ENCODE measurements at regions not wholly inside any gene's neighbourhood (a gene's known extent, or its start where the extent isn't known, plus 50 kb on each side); places are given as distances from the start of the nearest gene placed in this dataset.

GRCh38 chr5:38666668-38667498 is 110.4 kb upstream of the LIFR start (continued):
- TF ChIP-seq, protein P1, sequence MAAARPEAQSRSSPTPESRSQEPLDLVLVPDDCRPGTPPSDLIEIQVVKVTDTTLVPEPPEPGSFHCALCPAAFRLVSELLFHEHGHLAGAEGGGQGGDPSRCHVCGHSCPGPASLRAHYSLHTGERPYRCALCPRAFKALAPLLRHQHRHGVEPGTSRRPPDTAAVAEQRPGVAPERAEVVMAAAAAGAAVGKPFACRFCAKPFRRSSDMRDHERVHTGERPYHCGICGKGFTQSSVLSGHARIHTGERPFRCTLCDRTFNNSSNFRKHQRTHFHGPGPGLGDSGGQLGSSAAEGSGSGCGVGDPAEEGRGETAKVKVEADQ (CRISPR knock-in tag; IDR thresholded peaks at IDR 0.05; ENCODE audit: borderline replicate concordance), result no peak
- TF ChIP-seq MZF1 (CRISPR knock-in tag; IDR thresholded peaks at IDR 0.05; ENCODE audit: borderline replicate concordance) (no peak), ZNF292 (CRISPR knock-in tag; IDR thresholded peaks at IDR 0.05; ENCODE audit: borderline replicate concordance, low read depth) (no peak), HOXA5 (CRISPR knock-in tag; IDR thresholded peaks at IDR 0.05) (no peak), EEA1 (CRISPR knock-in tag; IDR thresholded peaks at IDR 0.05; ENCODE audit: borderline replicate concordance) (no peak), BCL6 (CRISPR knock-in tag; IDR thresholded peaks at IDR 0.05) (no peak), ZNF766 (CRISPR knock-in tag; IDR thresholded peaks at IDR 0.05; ENCODE audit: borderline replicate concordance) (no peak), RAD21 (CRISPR knock-in tag; IDR thresholded peaks at IDR 0.05) (peak; percentile 60; the same call in 1 of the 2 replicates), RBAK (CRISPR knock-in tag; IDR thresholded peaks at IDR 0.05) (no peak), UBTF (CRISPR knock-in tag; IDR thresholded peaks at IDR 0.05) (no peak), ELF3 (CRISPR knock-in tag; IDR thresholded peaks at IDR 0.05) (no peak), ADNP (CRISPR knock-in tag; IDR thresholded peaks at IDR 0.05) (no peak), ZSCAN25 (CRISPR knock-in tag; IDR thresholded peaks at IDR 0.05) (no peak), HNRNPLL (IDR thresholded peaks at IDR 0.05; ENCODE audit: low read depth, low read length, poor library complexity, severe bottlenecking) (no peak), HIVEP1 (CRISPR knock-in tag; IDR thresholded peaks at IDR 0.05) (no peak), ZNF619 (CRISPR knock-in tag; IDR thresholded peaks at IDR 0.05) (no peak), XRCC5 (optimal IDR thresholded peaks at IDR 0.05; ENCODE audit: low read length) (no peak)
- TF ChIP-seq, protein P2, sequence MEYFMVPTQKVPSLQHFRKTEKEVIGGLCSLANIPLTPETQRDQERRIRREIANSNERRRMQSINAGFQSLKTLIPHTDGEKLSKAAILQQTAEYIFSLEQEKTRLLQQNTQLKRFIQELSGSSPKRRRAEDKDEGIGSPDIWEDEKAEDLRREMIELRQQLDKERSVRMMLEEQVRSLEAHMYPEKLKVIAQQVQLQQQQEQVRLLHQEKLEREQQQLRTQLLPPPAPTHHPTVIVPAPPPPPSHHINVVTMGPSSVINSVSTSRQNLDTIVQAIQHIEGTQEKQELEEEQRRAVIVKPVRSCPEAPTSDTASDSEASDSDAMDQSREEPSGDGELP (IDR thresholded peaks at IDR 0.05; ENCODE audit: borderline replicate concordance, low read depth), result no peak
- TF ChIP-seq, protein P3, sequence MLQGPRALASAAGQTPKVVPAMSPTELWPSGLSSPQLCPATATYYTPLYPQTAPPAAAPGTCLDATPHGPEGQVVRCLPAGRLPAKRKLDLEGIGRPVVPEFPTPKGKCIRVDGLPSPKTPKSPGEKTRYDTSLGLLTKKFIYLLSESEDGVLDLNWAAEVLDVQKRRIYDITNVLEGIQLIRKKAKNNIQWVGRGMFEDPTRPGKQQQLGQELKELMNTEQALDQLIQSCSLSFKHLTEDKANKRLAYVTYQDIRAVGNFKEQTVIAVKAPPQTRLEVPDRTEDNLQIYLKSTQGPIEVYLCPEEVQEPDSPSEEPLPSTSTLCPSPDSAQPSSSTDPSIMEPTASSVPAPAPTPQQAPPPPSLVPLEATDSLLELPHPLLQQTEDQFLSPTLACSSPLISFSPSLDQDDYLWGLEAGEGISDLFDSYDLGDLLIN (CRISPR knock-in tag; IDR thresholded peaks at IDR 0.05; ENCODE audit: borderline replicate concordance), result no peak
- TF ChIP-seq, protein P4, sequence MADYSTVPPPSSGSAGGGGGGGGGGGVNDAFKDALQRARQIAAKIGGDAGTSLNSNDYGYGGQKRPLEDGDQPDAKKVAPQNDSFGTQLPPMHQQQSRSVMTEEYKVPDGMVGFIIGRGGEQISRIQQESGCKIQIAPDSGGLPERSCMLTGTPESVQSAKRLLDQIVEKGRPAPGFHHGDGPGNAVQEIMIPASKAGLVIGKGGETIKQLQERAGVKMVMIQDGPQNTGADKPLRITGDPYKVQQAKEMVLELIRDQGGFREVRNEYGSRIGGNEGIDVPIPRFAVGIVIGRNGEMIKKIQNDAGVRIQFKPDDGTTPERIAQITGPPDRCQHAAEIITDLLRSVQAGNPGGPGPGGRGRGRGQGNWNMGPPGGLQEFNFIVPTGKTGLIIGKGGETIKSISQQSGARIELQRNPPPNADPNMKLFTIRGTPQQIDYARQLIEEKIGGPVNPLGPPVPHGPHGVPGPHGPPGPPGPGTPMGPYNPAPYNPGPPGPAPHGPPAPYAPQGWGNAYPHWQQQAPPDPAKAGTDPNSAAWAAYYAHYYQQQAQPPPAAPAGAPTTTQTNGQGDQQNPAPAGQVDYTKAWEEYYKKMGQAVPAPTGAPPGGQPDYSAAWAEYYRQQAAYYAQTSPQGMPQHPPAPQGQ (CRISPR knock-in tag; IDR thresholded peaks at IDR 0.05; ENCODE audit: borderline replicate concordance), result no peak
- TF ChIP-seq, protein P5, sequence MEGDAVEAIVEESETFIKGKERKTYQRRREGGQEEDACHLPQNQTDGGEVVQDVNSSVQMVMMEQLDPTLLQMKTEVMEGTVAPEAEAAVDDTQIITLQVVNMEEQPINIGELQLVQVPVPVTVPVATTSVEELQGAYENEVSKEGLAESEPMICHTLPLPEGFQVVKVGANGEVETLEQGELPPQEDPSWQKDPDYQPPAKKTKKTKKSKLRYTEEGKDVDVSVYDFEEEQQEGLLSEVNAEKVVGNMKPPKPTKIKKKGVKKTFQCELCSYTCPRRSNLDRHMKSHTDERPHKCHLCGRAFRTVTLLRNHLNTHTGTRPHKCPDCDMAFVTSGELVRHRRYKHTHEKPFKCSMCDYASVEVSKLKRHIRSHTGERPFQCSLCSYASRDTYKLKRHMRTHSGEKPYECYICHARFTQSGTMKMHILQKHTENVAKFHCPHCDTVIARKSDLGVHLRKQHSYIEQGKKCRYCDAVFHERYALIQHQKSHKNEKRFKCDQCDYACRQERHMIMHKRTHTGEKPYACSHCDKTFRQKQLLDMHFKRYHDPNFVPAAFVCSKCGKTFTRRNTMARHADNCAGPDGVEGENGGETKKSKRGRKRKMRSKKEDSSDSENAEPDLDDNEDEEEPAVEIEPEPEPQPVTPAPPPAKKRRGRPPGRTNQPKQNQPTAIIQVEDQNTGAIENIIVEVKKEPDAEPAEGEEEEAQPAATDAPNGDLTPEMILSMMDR (CRISPR knock-in tag; IDR thresholded peaks at IDR 0.05), result peak; percentile 73
